ENCODE measurements at regions not wholly inside any gene's neighbourhood (a gene's known extent, or its start where the extent isn't known, plus 50 kb on each side); places are given as distances from the start of the nearest gene placed in this dataset.

DNA sequence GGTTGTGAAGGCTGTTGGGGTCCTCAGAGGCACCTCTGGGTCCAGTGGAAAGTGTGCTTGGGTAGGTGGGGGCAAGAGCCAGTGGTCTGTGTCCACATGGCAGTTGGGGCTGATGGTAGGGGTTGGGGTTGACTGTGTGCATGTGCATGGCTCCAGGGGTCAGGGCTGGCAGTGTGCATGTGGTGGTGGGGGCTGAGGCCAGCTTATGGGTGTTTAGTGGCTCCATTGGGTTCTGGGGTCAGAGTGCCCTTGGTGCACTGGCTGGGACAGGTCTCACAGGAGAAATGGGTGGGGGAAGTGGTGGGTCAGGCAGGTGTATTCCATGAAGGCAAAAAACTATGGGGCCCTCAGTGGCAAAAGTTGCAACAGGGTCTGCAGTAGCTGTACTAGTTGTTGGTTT lies 97.9 kb downstream of the EDEM1 start:
- H3K27me3 ChIP-seq (ENCODE audit: control insufficient read depth in 2 of 2, insufficient read depth in 1 of 2, low read length in 1 of 2), result no peaks in the 10 kb centered on the region
- DNase-seq (ENCODE audit: low read depth in 6 of 9, low spot score in 9 of 9), result no peak
- peaks cover 0 to 6% of the 10 kb centered on the region in 2 donors for H3K9me3 ChIP-seq (ENCODE audit: control insufficient read depth in 2 of 2, insufficient read depth in 1 of 2, low read length in 1 of 2)
- no peaks in the 10 kb centered on the region for H3K4me1 ChIP-seq (ENCODE audit: control insufficient read depth in 2 of 2, insufficient read depth in 2 of 2, low read length in 2 of 2)
- H3K4me3 ChIP-seq (ENCODE audit: low read length in 2 of 2), result no peak overlapping the region
- no peak overlapping the region for H3K27ac ChIP-seq (ENCODE audit: low read depth in 1 of 2, low read length in 1 of 2)
- H3K36me3 ChIP-seq (ENCODE audit: control insufficient read depth in 2 of 2, insufficient read depth in 2 of 2, low read length in 1 of 2), result no peaks in the 10 kb centered on the region

DNA sequence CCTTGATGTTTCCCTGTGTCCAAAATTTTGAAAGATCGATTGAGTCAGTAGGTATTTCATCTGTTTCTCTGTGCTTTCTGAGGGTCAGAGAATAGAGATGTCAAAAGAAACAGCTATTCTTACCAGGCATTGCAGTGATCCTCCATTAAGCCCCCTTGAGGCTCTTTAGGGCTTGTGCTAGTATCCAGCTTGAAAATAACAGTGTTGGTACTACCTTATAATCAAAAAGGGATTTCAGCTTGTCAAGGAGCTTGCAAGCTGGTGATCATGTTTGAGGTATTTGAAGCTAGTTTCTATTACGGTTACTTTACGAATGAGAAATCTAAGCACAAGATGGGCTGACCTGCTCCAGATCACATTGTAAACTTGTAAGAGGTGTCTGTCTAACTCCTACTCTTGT lies 103.4 kb downstream of the EDEM1 start:
- H3K27ac ChIP-seq (ENCODE audit: low read depth in 1 of 2, low read length in 1 of 2), result no peak overlapping the region
- WGBS, result 95% methylated on average over 3 of the region's 3 CpGs
- H3K9me3 ChIP-seq (ENCODE audit: control insufficient read depth in 2 of 2, insufficient read depth in 1 of 2, low read length in 1 of 2), result no peaks in the 10 kb centered on the region
- no peaks in the 10 kb centered on the region for H3K36me3 ChIP-seq (ENCODE audit: control insufficient read depth in 2 of 2, insufficient read depth in 2 of 2, low read length in 1 of 2)
- H3K27me3 ChIP-seq (ENCODE audit: control insufficient read depth in 2 of 2, insufficient read depth in 1 of 2, low read length in 1 of 2), result no peaks in the 10 kb centered on the region
- no peaks in the 10 kb centered on the region for H3K4me1 ChIP-seq (ENCODE audit: control insufficient read depth in 2 of 2, insufficient read depth in 2 of 2, low read length in 2 of 2)
- no peak for DNase-seq (ENCODE audit: low read depth in 6 of 9, low spot score in 9 of 9)
- H3K4me3 ChIP-seq (ENCODE audit: low read length in 2 of 2), result no peak overlapping the region

DNA sequence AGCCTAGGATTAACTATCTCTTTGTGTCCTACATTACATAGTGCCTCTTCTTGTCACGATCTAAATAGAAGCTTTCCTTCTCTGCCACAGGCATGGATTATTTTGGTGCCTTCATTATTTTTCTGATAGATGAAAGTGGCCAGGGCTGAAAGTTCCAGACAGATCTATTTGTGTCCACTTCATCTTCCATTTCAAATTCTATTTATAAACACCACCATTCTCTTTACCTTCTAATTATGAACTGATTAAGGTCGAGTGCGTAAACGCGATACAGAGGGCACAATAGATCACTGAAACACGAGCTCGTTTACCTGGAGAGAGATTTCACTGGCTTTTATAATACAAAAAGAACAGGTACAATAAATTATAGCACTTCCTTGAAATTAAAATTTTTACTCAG lies 105.0 kb downstream of the EDEM1 start:
- Histone ChIP-seq H3K27me3 (ENCODE audit: control insufficient read depth in 2 of 2, insufficient read depth in 1 of 2, low read length in 1 of 2) (no peaks in the 10 kb centered on the region), H3K27ac (ENCODE audit: low read depth in 1 of 2, low read length in 1 of 2) (no peak overlapping the region), H3K36me3 (ENCODE audit: control insufficient read depth in 2 of 2, insufficient read depth in 2 of 2, low read length in 1 of 2) (no peaks in the 10 kb centered on the region), H3K9me3 (ENCODE audit: control insufficient read depth in 2 of 2, insufficient read depth in 1 of 2, low read length in 1 of 2) (no peaks in the 10 kb centered on the region), H3K4me3 (ENCODE audit: low read length in 2 of 2) (no peak overlapping the region), H3K4me1 (ENCODE audit: control insufficient read depth in 2 of 2, insufficient read depth in 2 of 2, low read length in 2 of 2) (no peaks in the 10 kb centered on the region)
- DNase-seq (ENCODE audit: low read depth in 6 of 9, low spot score in 9 of 9), result no peak
- WGBS, result 95% methylated on average over 7 of the region's 7 CpGs

DNA sequence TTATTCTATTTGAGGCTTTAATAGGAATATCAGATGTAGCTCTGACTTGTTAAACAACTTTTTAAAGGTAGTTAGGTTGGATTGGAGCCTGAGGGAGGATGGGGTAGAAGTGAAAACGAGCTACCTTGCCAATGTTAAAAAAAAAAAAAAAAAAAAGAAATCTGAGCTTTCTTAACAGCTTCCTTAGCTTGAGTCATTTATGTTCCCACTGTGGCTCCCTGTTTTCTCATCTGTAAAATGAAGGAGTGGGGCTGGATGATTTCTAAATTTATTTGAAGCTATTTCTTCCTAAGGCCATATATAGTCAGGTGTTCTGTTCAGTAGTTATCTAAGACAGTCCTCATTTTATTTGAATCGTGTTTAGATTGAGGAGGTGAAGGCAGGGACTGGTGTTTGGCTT lies 105.7 kb downstream of the EDEM1 start:
- H3K4me3 ChIP-seq (ENCODE audit: low read length in 2 of 2), result no peak overlapping the region
- no peak for DNase-seq (ENCODE audit: low read depth in 6 of 9, low spot score in 9 of 9)
- no peaks in the 10 kb centered on the region for H3K36me3 ChIP-seq (ENCODE audit: control insufficient read depth in 2 of 2, insufficient read depth in 2 of 2, low read length in 1 of 2)
- 94% methylated on average over 2 of the region's 2 CpGs for WGBS
- H3K27me3 ChIP-seq (ENCODE audit: control insufficient read depth in 2 of 2, insufficient read depth in 1 of 2, low read length in 1 of 2), result no peaks in the 10 kb centered on the region
- no peak overlapping the region for H3K27ac ChIP-seq (ENCODE audit: low read depth in 1 of 2, low read length in 1 of 2)
- H3K9me3 ChIP-seq (ENCODE audit: control insufficient read depth in 2 of 2, insufficient read depth in 1 of 2, low read length in 1 of 2), result no peaks in the 10 kb centered on the region
- no peaks in the 10 kb centered on the region for H3K4me1 ChIP-seq (ENCODE audit: control insufficient read depth in 2 of 2, insufficient read depth in 2 of 2, low read length in 2 of 2)

DNA sequence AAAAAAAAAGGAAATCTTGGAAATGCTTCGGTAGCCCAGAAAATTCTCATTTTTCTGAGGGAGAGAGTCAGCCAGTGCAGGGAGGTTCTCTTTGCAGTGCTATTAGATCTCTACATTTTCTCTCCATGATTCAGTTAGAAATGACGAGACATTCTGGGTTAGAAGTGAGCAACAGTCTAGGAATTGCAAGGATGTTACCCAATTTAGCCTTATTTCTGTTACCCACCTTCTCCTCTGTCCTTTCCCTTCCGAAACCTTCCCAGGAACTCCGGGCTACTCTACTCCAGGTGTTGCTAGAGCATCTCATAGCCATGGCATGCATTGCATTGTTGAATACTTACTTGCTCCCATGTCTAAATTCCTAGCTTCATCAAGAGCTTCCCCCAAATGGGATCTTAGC lies 106.8 kb downstream of the EDEM1 start:
- H3K4me3 ChIP-seq (ENCODE audit: low read length in 2 of 2), result no peak overlapping the region
- H3K36me3 ChIP-seq (ENCODE audit: control insufficient read depth in 2 of 2, insufficient read depth in 2 of 2, low read length in 1 of 2), result no peaks in the 10 kb centered on the region
- H3K9me3 ChIP-seq (ENCODE audit: control insufficient read depth in 2 of 2, insufficient read depth in 1 of 2, low read length in 1 of 2), result no peaks in the 10 kb centered on the region
- no peaks in the 10 kb centered on the region for H3K4me1 ChIP-seq (ENCODE audit: control insufficient read depth in 2 of 2, insufficient read depth in 2 of 2, low read length in 2 of 2)
- H3K27me3 ChIP-seq (ENCODE audit: control insufficient read depth in 2 of 2, insufficient read depth in 1 of 2, low read length in 1 of 2), result no peaks in the 10 kb centered on the region
- WGBS, result 94% methylated on average over 4 of the region's 4 CpGs
- no peak for DNase-seq (ENCODE audit: low read depth in 6 of 9, low spot score in 9 of 9)
- H3K27ac ChIP-seq (ENCODE audit: low read depth in 1 of 2, low read length in 1 of 2), result no peak overlapping the region

DNA sequence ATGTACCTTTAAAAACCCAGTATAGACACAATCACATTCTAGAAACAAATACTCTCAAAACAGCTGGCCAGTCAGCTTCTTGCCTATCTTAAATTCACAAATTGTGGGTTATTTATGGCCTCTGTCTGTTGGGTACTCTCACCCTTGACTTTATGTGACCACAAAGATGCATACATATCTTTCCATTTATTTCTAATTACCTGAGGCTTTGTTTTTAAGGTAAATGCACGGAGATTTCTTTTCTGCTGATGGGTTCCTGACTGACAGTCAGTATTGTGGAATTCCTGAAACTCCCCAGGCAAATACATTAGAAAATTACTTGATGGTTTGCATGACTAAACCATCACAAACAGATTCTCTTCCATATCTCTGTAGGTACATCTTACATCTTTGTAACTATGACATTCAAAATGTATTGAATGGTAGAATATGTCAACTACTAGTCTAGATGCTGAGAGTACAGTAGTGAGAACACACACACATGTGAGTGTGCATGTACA lies 107.7 kb downstream of the EDEM1 start:
- Histone ChIP-seq H3K4me1 (ENCODE audit: control insufficient read depth in 2 of 2, insufficient read depth in 2 of 2, low read length in 2 of 2) (no peaks in the 10 kb centered on the region), H3K27me3 (ENCODE audit: control insufficient read depth in 2 of 2, insufficient read depth in 1 of 2, low read length in 1 of 2) (no peaks in the 10 kb centered on the region), H3K4me3 (ENCODE audit: low read length in 2 of 2) (no peak overlapping the region), H3K27ac (ENCODE audit: low read depth in 1 of 2, low read length in 1 of 2) (no peak overlapping the region), H3K36me3 (ENCODE audit: control insufficient read depth in 2 of 2, insufficient read depth in 2 of 2, low read length in 1 of 2) (no peaks in the 10 kb centered on the region), H3K9me3 (ENCODE audit: control insufficient read depth in 2 of 2, insufficient read depth in 1 of 2, low read length in 1 of 2) (no peaks in the 10 kb centered on the region)
- WGBS, result 91% methylated on average over 1 of the region's 1 CpG
- no peak for DNase-seq (ENCODE audit: low read depth in 6 of 9, low spot score in 9 of 9)

DNA sequence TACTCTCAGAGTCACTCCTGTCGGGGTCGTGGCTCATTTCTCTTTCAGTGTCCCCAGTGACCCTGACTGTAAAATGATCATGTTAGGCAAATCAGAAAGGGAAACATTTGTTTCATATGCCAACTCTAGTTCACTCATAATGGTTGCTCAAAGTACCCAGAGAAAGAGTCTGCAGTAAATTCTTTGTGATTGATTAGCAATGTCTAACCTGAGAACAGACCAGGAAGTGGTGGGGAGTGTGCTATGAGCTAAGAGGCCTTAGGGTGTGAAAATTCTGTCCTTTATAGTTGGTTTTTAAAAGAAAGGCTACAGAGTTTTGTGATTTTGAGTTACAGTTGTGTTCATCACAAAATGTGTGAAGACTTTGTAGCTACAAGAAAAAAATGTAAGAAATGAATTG lies 108.9 kb downstream of the EDEM1 start:
- Histone ChIP-seq H3K4me1 (ENCODE audit: control insufficient read depth in 2 of 2, insufficient read depth in 2 of 2, low read length in 2 of 2) (no peaks in the 10 kb centered on the region), H3K9me3 (ENCODE audit: control insufficient read depth in 2 of 2, insufficient read depth in 1 of 2, low read length in 1 of 2) (no peaks in the 10 kb centered on the region), H3K27ac (ENCODE audit: low read depth in 1 of 2, low read length in 1 of 2) (no peak overlapping the region), H3K36me3 (ENCODE audit: control insufficient read depth in 2 of 2, insufficient read depth in 2 of 2, low read length in 1 of 2) (no peaks in the 10 kb centered on the region), H3K4me3 (ENCODE audit: low read length in 2 of 2) (no peak overlapping the region), H3K27me3 (ENCODE audit: control insufficient read depth in 2 of 2, insufficient read depth in 1 of 2, low read length in 1 of 2) (no peaks in the 10 kb centered on the region)
- 98% methylated on average over 2 of the region's 2 CpGs for WGBS
- no peak for DNase-seq (ENCODE audit: low read depth in 6 of 9, low spot score in 9 of 9)

DNA sequence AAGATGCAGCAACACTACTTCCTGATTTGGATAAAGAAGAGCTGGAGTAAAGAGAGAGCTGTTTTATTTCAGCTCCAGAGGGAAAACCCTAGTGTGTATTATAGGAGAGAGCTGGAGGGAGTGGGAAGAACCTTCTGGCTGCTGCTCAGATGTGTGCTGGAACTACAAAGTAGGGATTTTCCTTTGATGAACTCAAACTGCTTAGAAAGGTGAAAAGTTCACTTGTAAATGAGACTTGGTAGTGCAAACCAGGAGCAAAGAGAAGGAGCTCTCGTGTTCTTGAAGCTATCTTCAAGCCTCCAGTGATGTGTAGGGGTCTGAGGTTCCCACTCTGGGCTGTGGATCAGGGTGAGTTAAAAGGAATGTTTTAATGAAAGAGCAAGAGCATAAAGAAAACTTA lies 110.4 kb downstream of the EDEM1 start:
- no peaks in the 10 kb centered on the region for H3K36me3 ChIP-seq (ENCODE audit: control insufficient read depth in 2 of 2, insufficient read depth in 2 of 2, low read length in 1 of 2)
- 76% methylated on average over 1 of the region's 1 CpG for WGBS
- no peaks in the 10 kb centered on the region for H3K9me3 ChIP-seq (ENCODE audit: control insufficient read depth in 2 of 2, insufficient read depth in 1 of 2, low read length in 1 of 2)

DNA sequence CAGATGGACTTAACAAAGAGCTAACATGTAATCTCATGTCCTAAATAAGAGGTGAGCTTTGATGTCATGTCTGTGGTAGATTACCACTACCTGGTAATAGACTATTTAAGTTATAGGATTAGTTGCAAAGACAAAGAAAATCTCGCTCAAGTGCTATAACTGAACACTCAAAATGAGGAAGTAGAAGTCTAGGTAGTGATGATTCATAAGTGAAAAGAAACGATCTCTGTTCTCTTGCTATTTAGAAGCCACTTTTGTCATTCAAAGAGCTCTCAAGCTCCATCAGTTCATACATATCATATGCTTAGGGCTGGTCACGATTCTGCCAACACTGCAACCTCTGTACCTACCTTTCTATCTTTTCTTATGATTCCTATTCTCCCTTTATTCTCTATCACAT lies 110.9 kb downstream of the EDEM1 start:
- WGBS, result 13% methylated on average over 3 of the region's 3 CpGs
- Histone ChIP-seq H3K4me3 (ENCODE audit: low read length in 2 of 2) (no peak overlapping the region), H3K9me3 (ENCODE audit: control insufficient read depth in 2 of 2, insufficient read depth in 1 of 2, low read length in 1 of 2) (no peaks in the 10 kb centered on the region), H3K27ac (ENCODE audit: low read depth in 1 of 2, low read length in 1 of 2) (no peak overlapping the region), H3K4me1 (ENCODE audit: control insufficient read depth in 2 of 2, insufficient read depth in 2 of 2, low read length in 2 of 2) (no peaks in the 10 kb centered on the region), H3K36me3 (ENCODE audit: control insufficient read depth in 2 of 2, insufficient read depth in 2 of 2, low read length in 1 of 2) (no peaks in the 10 kb centered on the region), H3K27me3 (ENCODE audit: control insufficient read depth in 2 of 2, insufficient read depth in 1 of 2, low read length in 1 of 2) (no peaks in the 10 kb centered on the region)
- DNase-seq (ENCODE audit: low read depth in 6 of 9, low spot score in 9 of 9), result peak in 1 of 9 donors; percentile 6

More for the DNA sequence above, 110.4 kb downstream of the EDEM1 start:
- no peak overlapping the region for H3K27ac ChIP-seq (ENCODE audit: low read depth in 1 of 2, low read length in 1 of 2)
- no peak overlapping the region for H3K4me3 ChIP-seq (ENCODE audit: low read length in 2 of 2)
- no peaks in the 10 kb centered on the region for H3K27me3 ChIP-seq (ENCODE audit: control insufficient read depth in 2 of 2, insufficient read depth in 1 of 2, low read length in 1 of 2)
- DNase-seq (ENCODE audit: low read depth in 6 of 9, low spot score in 9 of 9), result no peak
- no peaks in the 10 kb centered on the region for H3K4me1 ChIP-seq (ENCODE audit: control insufficient read depth in 2 of 2, insufficient read depth in 2 of 2, low read length in 2 of 2)

DNA sequence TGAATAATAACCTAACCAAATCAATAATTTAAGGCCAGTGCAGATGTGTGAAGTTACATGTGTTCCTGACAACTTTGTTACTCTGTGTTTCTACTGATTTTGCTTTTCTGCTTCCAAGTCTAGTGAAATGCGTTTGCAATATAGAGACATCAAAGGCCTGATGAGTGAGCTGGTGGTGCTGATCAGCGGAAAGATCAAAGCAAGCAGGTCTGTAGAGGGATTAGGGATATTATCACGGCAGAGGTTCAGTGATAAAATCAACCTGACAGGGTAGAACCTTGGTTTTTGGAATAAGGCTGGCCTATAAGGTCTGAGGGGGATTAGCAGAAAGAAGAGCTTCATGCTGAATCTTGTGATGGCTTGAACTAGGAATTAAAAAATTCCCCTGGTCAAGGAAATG lies 111.7 kb downstream of the EDEM1 start:
- Histone ChIP-seq H3K27me3 (ENCODE audit: control insufficient read depth in 2 of 2, insufficient read depth in 1 of 2, low read length in 1 of 2) (no peaks in the 10 kb centered on the region), H3K27ac (ENCODE audit: low read depth in 1 of 2, low read length in 1 of 2) (no peak overlapping the region), H3K36me3 (ENCODE audit: control insufficient read depth in 2 of 2, insufficient read depth in 2 of 2, low read length in 1 of 2) (no peaks in the 10 kb centered on the region), H3K9me3 (ENCODE audit: control insufficient read depth in 2 of 2, insufficient read depth in 1 of 2, low read length in 1 of 2) (no peaks in the 10 kb centered on the region), H3K4me1 (ENCODE audit: control insufficient read depth in 2 of 2, insufficient read depth in 2 of 2, low read length in 2 of 2) (no peaks in the 10 kb centered on the region), H3K4me3 (ENCODE audit: low read length in 2 of 2) (no peak overlapping the region)
- WGBS, result 95% methylated on average over 3 of the region's 3 CpGs
- DNase-seq (ENCODE audit: low read depth in 6 of 9, low spot score in 9 of 9), result no peak
